T-cell (primary cell): ENCODE measurements at regions not wholly inside any gene's neighbourhood (a gene's known extent, or its start where the extent isn't known, plus 50 kb on each side); places are given as distances from the start of the nearest gene placed in this dataset.

Experiments
- ATAC-seq, 4 experiments: fragments of 200-7000 bp in 3 of 4; fragments of 150-1000 bp in 1 of 4; cut with Tn5 transposase; replicated peaks in 1 of 4; 1 replicate in 3 of 4; 2 replicates in 1 of 4; pipeline ENCODE4 v1.10.0; 2021; ENCODE audit warnings: moderate library complexity in 3 of 4, mild to moderate bottlenecking in 2 of 4, moderate number of reproducible peaks in 1 of 4
- CTCF ChIA-PET, 2 donors: fragments of 300-600 bp; sonication (Branson Sonifier 250); formaldehyde crosslinking; loops; one replicate each; lab custom pipeline; 2022; ENCODE audit warnings: antibody characterized with exemption in 2 of 2; lab: Charles Lee
- POLR2A ChIA-PET, 2 donors: fragments of 300-600 bp; sonication (Branson Sonifier 250); formaldehyde crosslinking; loops; one replicate each; lab custom pipeline; 2022; ENCODE audit warnings: antibody characterized with exemption in 2 of 2; lab: Charles Lee
- DNase-seq, 35 experiments: peaks; one replicate each; pipeline versions ENCODE4 v3.0.0 to v3.0.0-alpha.2; 2013 to 2023
- H3K27ac ChIP-seq: one replicate; pipeline ENCODE4 v1.5.1; 2013; ENCODE audit warnings: low read length
- H3K27me3 ChIP-seq, 2 experiments: replicated peaks in 1 of 2; 1 replicate in 1 of 2; 2 replicates in 1 of 2; pipeline versions ENCODE4 v1.6.1 to v1.7.0; 2013; ENCODE audit warnings: low read length in 1 of 2, mixed read lengths in 1 of 2; ENCODE audit not compliant: control insufficient read depth in 2 of 2, insufficient read depth in 2 of 2; ENCODE audit errors: extremely low read depth in 1 of 2
- H3K36me3 ChIP-seq, 2 donors: 1 replicate in 1 of 2; 2 replicates in 1 of 2; pipeline versions ENCODE4 v1.6.1 to v1.7.0; 2013; ENCODE audit warnings: low read length in 1 of 2; ENCODE audit not compliant: control insufficient read depth in 2 of 2, insufficient read depth in 1 of 2; ENCODE audit errors: extremely low read depth in 1 of 2
- H3K4me1 ChIP-seq, 2 experiments: 1 replicate in 1 of 2; 2 replicates in 1 of 2; pipeline versions ENCODE4 v1.6.1 to v1.7.0; 2013; ENCODE audit warnings: low read length in 2 of 2, mixed read lengths in 1 of 2; ENCODE audit not compliant: insufficient read depth in 2 of 2, control insufficient read depth in 1 of 2; ENCODE audit errors: extremely low read depth in 1 of 2
- H3K4me3 ChIP-seq, 2 donors: 1 replicate in 1 of 2; 2 replicates in 1 of 2; pipeline versions ENCODE4 v1.5.1 to v1.7.0; 2013; ENCODE audit warnings: mild to moderate bottlenecking in 2 of 2, low read length in 1 of 2, moderate library complexity in 1 of 2; ENCODE audit not compliant: control insufficient read depth in 1 of 2; ENCODE audit errors: extremely low read depth in 1 of 2
- H3K9me3 ChIP-seq: 2 replicates; pipeline ENCODE4 v1.7.0; 2013
- H3K27ac Mint-ChIP-seq, 2 donors: one replicate each; pipeline ENCODE4 v1.8.0; 2020 to 2021; ENCODE audit warnings: mild to moderate bottlenecking in 2 of 2, mixed read lengths in 2 of 2
- H3K27me3 Mint-ChIP-seq, 2 donors: one replicate each; pipeline ENCODE4 v1.8.0; 2021 to 2022; ENCODE audit warnings: mixed read lengths in 2 of 2
- H3K36me3 Mint-ChIP-seq: one replicate; pipeline ENCODE4 v1.8.0; 2021; ENCODE audit warnings: mixed read lengths
- H3K4me1 Mint-ChIP-seq, 3 donors: one replicate each; pipeline ENCODE4 v1.8.0; 2020 to 2022; ENCODE audit warnings: mixed read lengths in 3 of 3, mild to moderate bottlenecking in 1 of 3
- H3K4me3 Mint-ChIP-seq, 3 donors: one replicate each; pipeline ENCODE4 v1.8.0; 2020 to 2022; ENCODE audit warnings: mild to moderate bottlenecking in 3 of 3, mixed read lengths in 3 of 3, moderate library complexity in 3 of 3
- H3K9me3 Mint-ChIP-seq, 3 donors: one replicate each; pipeline ENCODE4 v1.8.0; 2020 to 2022; ENCODE audit warnings: mixed read lengths in 3 of 3
- WGBS: methylation state at CpG from one replicate; pipeline ENCODE4 v1.1.5; 2013; ENCODE audit warnings: missing lambda C conversion rate; ENCODE audit not compliant: insufficient coverage; 5-methylcytosine and 5-hydroxymethylcytosine counted together

- POLR2A ChIA-PET, result no interaction called here
- Mint-ChIP-seq H3K27me3 (no peaks in the 10 kb centered on the region), H3K27ac (no peak overlapping the region), H3K4me1 (no peaks in the 10 kb centered on the region), H3K9me3 (peaks cover 10 to 27% (median 11%) of the 10 kb centered on the region in 3 donors), H3K4me3 (no peak overlapping the region), H3K36me3 (no peaks in the 10 kb centered on the region)
- no peak for DNase-seq
- Histone ChIP-seq H3K9me3 (no peaks in the 10 kb centered on the region), H3K27ac (no peak overlapping the region), H3K36me3 (no peaks in the 10 kb centered on the region), H3K27me3 (no peaks in the 10 kb centered on the region), H3K4me3 (no peak overlapping the region), H3K4me1 (no peaks in the 10 kb centered on the region)
- CTCF ChIA-PET, result no interaction called here
- ATAC-seq, result no peak
Observed at GRCh38 chr18:28510210-28510609, 333.3 kb upstream of the CDH2 start.

- H3K27ac ChIP-seq, result no peak overlapping the region
- no peaks in the 10 kb centered on the region for H3K36me3 Mint-ChIP-seq
- no peak overlapping the region for H3K4me3 ChIP-seq
- H3K9me3 ChIP-seq, result no peaks in the 10 kb centered on the region
- H3K27me3 ChIP-seq, result no peaks in the 10 kb centered on the region
- H3K27ac Mint-ChIP-seq, result no peak overlapping the region
- ChIA-PET POLR2A (no interaction called here), CTCF (no interaction called here)
- H3K4me1 Mint-ChIP-seq, result no peaks in the 10 kb centered on the region
- no peaks in the 10 kb centered on the region for H3K36me3 ChIP-seq
- H3K4me3 Mint-ChIP-seq, result no peak overlapping the region
- no CpG with 5 or more reads among the region's 4 CpGs for WGBS
- ATAC-seq (no peak), DNase-seq (no peak)
- peaks cover 4 to 15% (median 8%) of the 10 kb centered on the region in 3 donors for H3K9me3 Mint-ChIP-seq
- no peaks in the 10 kb centered on the region for H3K27me3 Mint-ChIP-seq
- no peaks in the 10 kb centered on the region for H3K4me1 ChIP-seq
Observed at GRCh38 chr18:28504066-28504465, 327.1 kb upstream of the CDH2 start.

GRCh38 chr18:28494151-28494550 lies 317.2 kb upstream of the CDH2 start:
- ATAC-seq, result no peak
- no peaks in the 10 kb centered on the region for H3K36me3 Mint-ChIP-seq
- no peaks in the 10 kb centered on the region for H3K9me3 ChIP-seq
- no peaks in the 10 kb centered on the region for H3K36me3 ChIP-seq
- peaks cover 5 to 14% (median 6%) of the 10 kb centered on the region in 3 donors for H3K9me3 Mint-ChIP-seq
- no peaks in the 10 kb centered on the region for H3K27me3 Mint-ChIP-seq
- no peaks in the 10 kb centered on the region for H3K4me1 Mint-ChIP-seq
- H3K27ac Mint-ChIP-seq, result no peak overlapping the region
- no peak overlapping the region for H3K27ac ChIP-seq
- no peaks in the 10 kb centered on the region for H3K4me1 ChIP-seq
- no peaks in the 10 kb centered on the region for H3K27me3 ChIP-seq
- H3K4me3 Mint-ChIP-seq, result no peak overlapping the region
- H3K4me3 ChIP-seq, result no peak overlapping the region
- ChIA-PET CTCF (no interaction called here), POLR2A (no interaction called here)
- no peak for DNase-seq
- no CpG with 5 or more reads among the region's 1 CpG for WGBS

- 0% methylated on average over 1 of the region's 2 CpGs for WGBS
- Mint-ChIP-seq H3K36me3 (no peaks in the 10 kb centered on the region), H3K27me3 (no peaks in the 10 kb centered on the region), H3K4me3 (no peak overlapping the region), H3K9me3 (peaks cover 13 to 32% (median 15%) of the 10 kb centered on the region in 3 donors), H3K27ac (no peak overlapping the region), H3K4me1 (no peaks in the 10 kb centered on the region)
- Histone ChIP-seq H3K4me3 (no peak overlapping the region), H3K4me1 (no peaks in the 10 kb centered on the region), H3K9me3 (peaks cover 2% of the 10 kb centered on the region), H3K36me3 (no peaks in the 10 kb centered on the region), H3K27ac (no peak overlapping the region), H3K27me3 (no peaks in the 10 kb centered on the region)
- DNase-seq (no peak), ATAC-seq (no peak)
- CTCF ChIA-PET, result no interaction called here
- POLR2A ChIA-PET, result no interaction called here
Observed at GRCh38 chr18:28485918-28486317, 309.0 kb upstream of the CDH2 start.

- DNase-seq, result no peak
- H3K9me3 Mint-ChIP-seq, result peaks cover 13 to 35% (median 15%) of the 10 kb centered on the region in 3 donors
- H3K4me1 ChIP-seq, result no peaks in the 10 kb centered on the region
Observed at GRCh38 chr18:28485210-28485801, 308.4 kb upstream of the CDH2 start.

GRCh38 chr18:28478531-28478930 lies 301.6 kb upstream of the CDH2 start:
- Mint-ChIP-seq H3K27ac (no peak overlapping the region), H3K36me3 (no peaks in the 10 kb centered on the region), H3K4me3 (no peak overlapping the region), H3K27me3 (no peaks in the 10 kb centered on the region), H3K4me1 (no peaks in the 10 kb centered on the region), H3K9me3 (peaks cover 7 to 47% (median 9%) of the 10 kb centered on the region in 3 donors)
- no peak overlapping the region for H3K27ac ChIP-seq
- DNase-seq (no peak), ATAC-seq (no peak)
- H3K36me3 ChIP-seq, result no peaks in the 10 kb centered on the region
- no peaks in the 10 kb centered on the region for H3K4me1 ChIP-seq
- CTCF ChIA-PET, result no interaction called here
- H3K9me3 ChIP-seq, result no peaks in the 10 kb centered on the region
- H3K27me3 ChIP-seq, result no peaks in the 10 kb centered on the region
- H3K4me3 ChIP-seq, result no peak overlapping the region
- POLR2A ChIA-PET, result no interaction called here
- 63% methylated on average over 1 of the region's 1 CpG for WGBS

More at GRCh38 chr18:28485210-28485801, 308.4 kb upstream of the CDH2 start:
- Mint-ChIP-seq H3K36me3 (no peaks in the 10 kb centered on the region), H3K4me1 (no peaks in the 10 kb centered on the region), H3K4me3 (no peak overlapping the region), H3K27ac (no peak overlapping the region), H3K27me3 (no peaks in the 10 kb centered on the region)
- Histone ChIP-seq H3K4me3 (no peak overlapping the region), H3K27ac (no peak overlapping the region), H3K36me3 (no peaks in the 10 kb centered on the region), H3K9me3 (peaks cover 2% of the 10 kb centered on the region), H3K27me3 (no peaks in the 10 kb centered on the region)
- ChIA-PET CTCF (no interaction called here), POLR2A (interaction anchor here in 1 of 2 donors (0.9 kb wide), 1 partner anchor 16 kb away, joined by 5 read pairs; no protein-coding TSS in a partner anchor)
- ATAC-seq, result no peak

GRCh38 chr18:28476302-28476701 lies 299.4 kb upstream of the CDH2 start:
- Mint-ChIP-seq H3K4me3 (no peak overlapping the region), H3K9me3 (peaks cover 8 to 40% (median 18%) of the 10 kb centered on the region in 3 donors), H3K4me1 (no peaks in the 10 kb centered on the region), H3K27ac (no peak overlapping the region), H3K36me3 (no peaks in the 10 kb centered on the region), H3K27me3 (no peaks in the 10 kb centered on the region)
- DNase-seq (no peak), ATAC-seq (no peak)
- Histone ChIP-seq H3K36me3 (no peaks in the 10 kb centered on the region), H3K9me3 (no peaks in the 10 kb centered on the region), H3K27me3 (no peaks in the 10 kb centered on the region), H3K4me1 (no peaks in the 10 kb centered on the region), H3K4me3 (no peak overlapping the region), H3K27ac (no peak overlapping the region)
- CTCF ChIA-PET, result no interaction called here
- POLR2A ChIA-PET, result no interaction called here
- 63% methylated on average over 2 of the region's 2 CpGs for WGBS
